SK-N-SH (cell line): ENCODE measurements at regions not wholly inside any gene's neighbourhood (a gene's known extent, or its start where the extent isn't known, plus 50 kb on each side); places are given as distances from the start of the nearest gene placed in this dataset.

ENCODE experiments used
- CTCF ChIA-PET: fragments of 300-600, 350-600 bp; formaldehyde crosslinking; extraction: SDS; loops from one replicate; lab custom pipeline; 2021; lab: Yijun Ruan, JAX
- POLR2A ChIA-PET: fragments of 350-600 bp; sonication (Branson Sonifier 250); formaldehyde crosslinking; extraction: SDS; loops from one replicate; lab custom pipeline; 2020; ENCODE audit warnings: antibody characterized with exemption, inconsistent platforms; lab: Yijun Ruan, JAX
- DNase-seq: peaks from one replicate; pipeline ENCODE4 v3.0.0; 2012
- H2AFZ ChIP-seq: fragments of 200-600 bp; sonication (generic); 2 replicates; pipeline ENCODE4 v1.8.1; 2016; ENCODE audit warnings: antibody characterized with exemption, mild to moderate bottlenecking, low read depth
- H3F3A ChIP-seq: fragments of 200-600 bp; sonication (generic); replicated peaks from 2 replicates; pipeline ENCODE3; 2016; ENCODE audit warnings: antibody characterized with exemption, mild to moderate bottlenecking; ENCODE audit not compliant: insufficient read depth
- H3K27ac ChIP-seq, 2 experiments: fragments of 200-500 bp in 1 of 2; fragments of 200-600 bp in 1 of 2; sonication (Bioruptor generic) in 1 of 2; sonication (generic), shearing (Covaris generic) in 1 of 2; 2 replicates each; pipeline versions ENCODE4 v1.5.1 to v1.6.1; 2014 to 2016; ENCODE audit warnings: low read depth in 2 of 2, inconsistent platforms in 1 of 2, low read length in 1 of 2, mild to moderate bottlenecking in 1 of 2, mixed read lengths in 1 of 2
- H3K27me3 ChIP-seq: fragments of 200-600 bp; sonication (generic), shearing (Covaris generic); 2 replicates; pipeline ENCODE4 v1.6.1; 2016; ENCODE audit warnings: mixed run types; ENCODE audit not compliant: insufficient read depth
- H3K36me3 ChIP-seq, 2 experiments: fragments of 200-500 bp in 1 of 2; fragments of 200-600 bp in 1 of 2; sonication (Bioruptor generic) in 1 of 2; sonication (generic) in 1 of 2; replicated peaks in 1 of 2; 2 replicates each; pipeline versions ENCODE3 to v1.5.1; 2014 to 2016; ENCODE audit warnings: low read length in 1 of 2, mild to moderate bottlenecking in 1 of 2; ENCODE audit not compliant: insufficient read depth in 2 of 2, control insufficient read depth in 1 of 2
- H3K4me1 ChIP-seq, 2 experiments: fragments of 200-500 bp in 1 of 2; fragments of 200-600 bp in 1 of 2; sonication (Bioruptor generic) in 1 of 2; sonication (generic), shearing (Covaris generic) in 1 of 2; 2 replicates each; pipeline versions ENCODE4 v1.5.1 to v1.6.1; 2014 to 2016; ENCODE audit warnings: low read depth in 1 of 2, low read length in 1 of 2, mixed run types in 1 of 2; ENCODE audit not compliant: insufficient read depth in 2 of 2, control insufficient read depth in 1 of 2
- H3K4me2 ChIP-seq: fragments of 200-600 bp; sonication (generic), shearing (Covaris generic); 2 replicates; pipeline ENCODE4 v1.6.1; 2017; ENCODE audit warnings: mixed run types
- H3K4me3 ChIP-seq, 2 experiments: fragments of 200-500 bp in 1 of 2; fragments of 200-600 bp in 1 of 2; sonication (Bioruptor generic) in 1 of 2; sonication (generic), shearing (Covaris generic) in 1 of 2; 2 replicates each; pipeline versions ENCODE4 v1.5.1 to v1.8.1; 2014 to 2016; ENCODE audit warnings: low read depth in 2 of 2, inconsistent platforms in 1 of 2, low read length in 1 of 2, mild to moderate bottlenecking in 1 of 2, mixed read lengths in 1 of 2, moderate library complexity in 1 of 2
- H3K79me2 ChIP-seq: fragments of 200-600 bp; sonication (generic); 2 replicates; pipeline ENCODE4 v1.8.1; 2017; ENCODE audit warnings: mild to moderate bottlenecking; ENCODE audit not compliant: insufficient read depth
- H3K9ac ChIP-seq: fragments of 200-600 bp; sonication (generic); 2 replicates; pipeline ENCODE4 v1.6.1; 2017; ENCODE audit warnings: mixed run types
- H3K9me2 ChIP-seq: fragments of 200-600 bp; sonication (generic); 2 replicates; pipeline ENCODE4 v1.6.1; 2017; ENCODE audit warnings: mixed run types
- H3K9me3 ChIP-seq: fragments of 200-600 bp; sonication (generic); 2 replicates; pipeline ENCODE4 v1.6.1; 2017; ENCODE audit warnings: mixed run types, mild to moderate bottlenecking, moderate library complexity
- H4K20me1 ChIP-seq: fragments of 200-600 bp; sonication (generic); 2 replicates; pipeline ENCODE4 v1.6.1; 2017; ENCODE audit warnings: mild to moderate bottlenecking, mixed run types; ENCODE audit not compliant: insufficient read depth
- ELF1 ChIP-seq: IDR thresholded peaks from 2 replicates; pipeline ENCODE4 v1.4.0; 2012
- EP300 ChIP-seq, 2 experiments: IDR thresholded peaks; 2 replicates each; pipeline versions ENCODE4 v1.4.0 to v1.6.1; 2012; ENCODE audit warnings: borderline replicate concordance in 1 of 2, low read depth in 1 of 2, low read length in 1 of 2
- FOXJ3 ChIP-seq: sonication (generic); formaldehyde crosslinking; IDR thresholded peaks from 2 replicates; pipeline ENCODE4 v1.5.1; 2020; ENCODE audit warnings: mild to moderate bottlenecking, missing genetic modification reagents
- GATA2 ChIP-seq: sonication (generic); formaldehyde crosslinking; IDR thresholded peaks from 2 replicates; pipeline ENCODE4 v1.5.0; 2020; ENCODE audit warnings: mild to moderate bottlenecking, missing genetic modification reagents
- JUND ChIP-seq: IDR thresholded peaks from 2 replicates; pipeline ENCODE4 v1.4.0; 2012
- NRF1 ChIP-seq: IDR thresholded peaks from 2 replicates; pipeline ENCODE4 v1.6.1; 2012; ENCODE audit warnings: low read depth, mild to moderate bottlenecking, low read length
- RCOR1 ChIP-seq: fragments of 150-350 bp; IDR thresholded peaks from 2 replicates; pipeline ENCODE4 v1.6.1; 2017; ENCODE audit warnings: antibody characterized with exemption, low read length
- TAF1 ChIP-seq: IDR thresholded peaks from 2 replicates; pipeline ENCODE4 v1.6.1; 2012; ENCODE audit warnings: low read depth, mild to moderate bottlenecking, low read length, moderate library complexity, borderline replicate concordance
- YY1 ChIP-seq: IDR thresholded peaks from 2 replicates; pipeline ENCODE4 v1.4.0; 2012; ENCODE audit warnings: low read depth, mild to moderate bottlenecking
- WGBS: methylation state at CpG from one replicate; pipeline ENCODE4 v1.1.6; 2017; ENCODE audit warnings: low lambda C conversion rate; 5-methylcytosine and 5-hydroxymethylcytosine counted together
- TF ChIP-seq, protein P1 (sequence below): IDR thresholded peaks from 2 replicates; pipeline ENCODE4 v1.6.1; 2012; ENCODE audit warnings: mild to moderate bottlenecking, low read depth, low read length, moderate library complexity
- TF ChIP-seq, protein P2 (sequence below): IDR thresholded peaks from 2 replicates; pipeline ENCODE4 v1.4.0; 2012; ENCODE audit warnings: low read depth, borderline replicate concordance
- TF ChIP-seq, protein P3 (sequence below): IDR thresholded peaks from 2 replicates; pipeline ENCODE4; 2012
- TF ChIP-seq, protein P4 (sequence below): fragments of 150-350 bp; IDR thresholded peaks from 2 replicates; pipeline ENCODE4 v1.6.1; 2017; ENCODE audit warnings: antibody characterized with exemption, low read length, low read depth, borderline replicate concordance

GRCh38 chr1:102772831-102773230 is 335.5 kb downstream of the COL11A1 start:
- H3K9me2 ChIP-seq = no peaks in the 10 kb centered on the region
- TF ChIP-seq FOXJ3 (CRISPR knock-in tag) = no peak
- no peak for TF ChIP-seq JUND
- TF ChIP-seq NRF1 = no peak
- TF ChIP-seq RCOR1 = no peak
- TF ChIP-seq, protein P1, sequence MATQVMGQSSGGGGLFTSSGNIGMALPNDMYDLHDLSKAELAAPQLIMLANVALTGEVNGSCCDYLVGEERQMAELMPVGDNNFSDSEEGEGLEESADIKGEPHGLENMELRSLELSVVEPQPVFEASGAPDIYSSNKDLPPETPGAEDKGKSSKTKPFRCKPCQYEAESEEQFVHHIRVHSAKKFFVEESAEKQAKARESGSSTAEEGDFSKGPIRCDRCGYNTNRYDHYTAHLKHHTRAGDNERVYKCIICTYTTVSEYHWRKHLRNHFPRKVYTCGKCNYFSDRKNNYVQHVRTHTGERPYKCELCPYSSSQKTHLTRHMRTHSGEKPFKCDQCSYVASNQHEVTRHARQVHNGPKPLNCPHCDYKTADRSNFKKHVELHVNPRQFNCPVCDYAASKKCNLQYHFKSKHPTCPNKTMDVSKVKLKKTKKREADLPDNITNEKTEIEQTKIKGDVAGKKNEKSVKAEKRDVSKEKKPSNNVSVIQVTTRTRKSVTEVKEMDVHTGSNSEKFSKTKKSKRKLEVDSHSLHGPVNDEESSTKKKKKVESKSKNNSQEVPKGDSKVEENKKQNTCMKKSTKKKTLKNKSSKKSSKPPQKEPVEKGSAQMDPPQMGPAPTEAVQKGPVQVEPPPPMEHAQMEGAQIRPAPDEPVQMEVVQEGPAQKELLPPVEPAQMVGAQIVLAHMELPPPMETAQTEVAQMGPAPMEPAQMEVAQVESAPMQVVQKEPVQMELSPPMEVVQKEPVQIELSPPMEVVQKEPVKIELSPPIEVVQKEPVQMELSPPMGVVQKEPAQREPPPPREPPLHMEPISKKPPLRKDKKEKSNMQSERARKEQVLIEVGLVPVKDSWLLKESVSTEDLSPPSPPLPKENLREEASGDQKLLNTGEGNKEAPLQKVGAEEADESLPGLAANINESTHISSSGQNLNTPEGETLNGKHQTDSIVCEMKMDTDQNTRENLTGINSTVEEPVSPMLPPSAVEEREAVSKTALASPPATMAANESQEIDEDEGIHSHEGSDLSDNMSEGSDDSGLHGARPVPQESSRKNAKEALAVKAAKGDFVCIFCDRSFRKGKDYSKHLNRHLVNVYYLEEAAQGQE = no peak
- TF ChIP-seq YY1 = no peak
- TF ChIP-seq TAF1 = no peak
- TF ChIP-seq, protein P2, sequence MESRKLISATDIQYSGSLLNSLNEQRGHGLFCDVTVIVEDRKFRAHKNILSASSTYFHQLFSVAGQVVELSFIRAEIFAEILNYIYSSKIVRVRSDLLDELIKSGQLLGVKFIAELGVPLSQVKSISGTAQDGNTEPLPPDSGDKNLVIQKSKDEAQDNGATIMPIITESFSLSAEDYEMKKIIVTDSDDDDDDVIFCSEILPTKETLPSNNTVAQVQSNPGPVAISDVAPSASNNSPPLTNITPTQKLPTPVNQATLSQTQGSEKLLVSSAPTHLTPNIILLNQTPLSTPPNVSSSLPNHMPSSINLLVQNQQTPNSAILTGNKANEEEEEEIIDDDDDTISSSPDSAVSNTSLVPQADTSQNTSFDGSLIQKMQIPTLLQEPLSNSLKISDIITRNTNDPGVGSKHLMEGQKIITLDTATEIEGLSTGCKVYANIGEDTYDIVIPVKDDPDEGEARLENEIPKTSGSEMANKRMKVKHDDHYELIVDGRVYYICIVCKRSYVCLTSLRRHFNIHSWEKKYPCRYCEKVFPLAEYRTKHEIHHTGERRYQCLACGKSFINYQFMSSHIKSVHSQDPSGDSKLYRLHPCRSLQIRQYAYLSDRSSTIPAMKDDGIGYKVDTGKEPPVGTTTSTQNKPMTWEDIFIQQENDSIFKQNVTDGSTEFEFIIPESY = no peak
- TF ChIP-seq, protein P3, sequence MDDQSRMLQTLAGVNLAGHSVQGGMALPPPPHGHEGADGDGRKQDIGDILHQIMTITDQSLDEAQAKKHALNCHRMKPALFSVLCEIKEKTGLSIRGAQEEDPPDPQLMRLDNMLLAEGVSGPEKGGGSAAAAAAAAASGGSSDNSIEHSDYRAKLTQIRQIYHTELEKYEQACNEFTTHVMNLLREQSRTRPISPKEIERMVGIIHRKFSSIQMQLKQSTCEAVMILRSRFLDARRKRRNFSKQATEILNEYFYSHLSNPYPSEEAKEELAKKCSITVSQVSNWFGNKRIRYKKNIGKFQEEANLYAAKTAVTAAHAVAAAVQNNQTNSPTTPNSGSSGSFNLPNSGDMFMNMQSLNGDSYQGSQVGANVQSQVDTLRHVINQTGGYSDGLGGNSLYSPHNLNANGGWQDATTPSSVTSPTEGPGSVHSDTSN = no peak
- TF ChIP-seq EP300 (IDR thresholded peaks at IDR 0.05; ENCODE audit: borderline replicate concordance in 1 of 2, low read depth in 1 of 2, low read length in 1 of 2) = no peak
- no peaks in the 10 kb centered on the region for H3K27me3 ChIP-seq
- no peak overlapping the region for H2AFZ ChIP-seq
- ChIA-PET POLR2A (no interaction called here), CTCF (interaction anchor here (1.7 kb wide), 1 partner anchor 13 kb away, joined by 4 read pairs; no protein-coding TSS in a partner anchor)
- H3K4me1 ChIP-seq = peaks cover 0 to 4% of the 10 kb centered on the region in 2 experiments; a peak in 2 of 4 replicates
- H3K27ac ChIP-seq = no peak overlapping the region
- DNase-seq = no peak
- no peaks in the 10 kb centered on the region for H3K79me2 ChIP-seq
- 88% methylated on average over 8 of the region's 8 CpGs for WGBS
- H3K36me3 ChIP-seq = no peaks in the 10 kb centered on the region
- H3K4me3 ChIP-seq = no peak overlapping the region
- H3K4me2 ChIP-seq = no peak overlapping the region
- no peaks in the 10 kb centered on the region for H4K20me1 ChIP-seq
- H3K9me3 ChIP-seq = no peaks in the 10 kb centered on the region
- no peaks in the 10 kb centered on the region for H3F3A ChIP-seq
- H3K9ac ChIP-seq = no peak overlapping the region

DNA sequence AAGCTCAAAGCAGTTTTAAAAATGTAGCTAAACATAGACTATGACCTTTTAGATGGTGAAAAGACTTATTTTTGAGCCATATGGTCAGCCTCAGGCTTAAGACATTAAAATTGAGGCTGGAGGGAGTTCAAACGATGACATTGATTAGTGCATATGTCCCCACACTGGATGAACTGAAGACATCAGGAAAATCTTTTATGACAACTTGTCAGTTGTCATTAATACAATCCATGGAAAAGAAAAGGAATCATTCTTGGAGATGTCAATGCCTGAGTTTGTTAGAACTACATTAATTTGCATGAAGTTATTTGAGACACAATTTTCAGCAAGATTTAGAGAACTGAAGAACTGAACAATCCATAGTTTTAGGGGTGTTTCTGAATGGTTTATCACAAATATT is 349.9 kb downstream of the COL11A1 start:
- no peaks in the 10 kb centered on the region for H3K9me2 ChIP-seq
- TF ChIP-seq, protein P1 = no peak
- TF ChIP-seq RCOR1 (no peak), GATA2 (CRISPR knock-in tag) (no peak), ELF1 (no peak)
- TF ChIP-seq, protein P4, sequence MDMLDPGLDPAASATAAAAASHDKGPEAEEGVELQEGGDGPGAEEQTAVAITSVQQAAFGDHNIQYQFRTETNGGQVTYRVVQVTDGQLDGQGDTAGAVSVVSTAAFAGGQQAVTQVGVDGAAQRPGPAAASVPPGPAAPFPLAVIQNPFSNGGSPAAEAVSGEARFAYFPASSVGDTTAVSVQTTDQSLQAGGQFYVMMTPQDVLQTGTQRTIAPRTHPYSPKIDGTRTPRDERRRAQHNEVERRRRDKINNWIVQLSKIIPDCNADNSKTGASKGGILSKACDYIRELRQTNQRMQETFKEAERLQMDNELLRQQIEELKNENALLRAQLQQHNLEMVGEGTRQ = no peak

More for the DNA sequence above, 349.9 kb downstream of the COL11A1 start:
- Histone ChIP-seq H2AFZ (no peak overlapping the region), H3K4me2 (no peak overlapping the region), H3F3A (no peaks in the 10 kb centered on the region), H3K36me3 (no peaks in the 10 kb centered on the region), H3K4me1 (no peaks in the 10 kb centered on the region; a peak in 1 of 4 replicates), H3K4me3 (no peak overlapping the region), H3K27ac (no peak overlapping the region), H3K27me3 (no peaks in the 10 kb centered on the region), H3K9ac (no peak overlapping the region), H3K9me3 (no peaks in the 10 kb centered on the region), H3K79me2 (no peaks in the 10 kb centered on the region), H4K20me1 (no peaks in the 10 kb centered on the region)
- ChIA-PET CTCF (interaction anchor here (0.6 kb wide), 1 partner anchor 112 kb away, joined by 3 read pairs; no protein-coding TSS in a partner anchor), POLR2A (no interaction called here)
- WGBS = 61% methylated on average over 1 of the region's 1 CpG
- DNase-seq = no peak
